ENCODE measurements at regions not wholly inside any gene's neighbourhood (a gene's known extent, or its start where the extent isn't known, plus 50 kb on each side); places are given as distances from the start of the nearest gene placed in this dataset.

DNA sequence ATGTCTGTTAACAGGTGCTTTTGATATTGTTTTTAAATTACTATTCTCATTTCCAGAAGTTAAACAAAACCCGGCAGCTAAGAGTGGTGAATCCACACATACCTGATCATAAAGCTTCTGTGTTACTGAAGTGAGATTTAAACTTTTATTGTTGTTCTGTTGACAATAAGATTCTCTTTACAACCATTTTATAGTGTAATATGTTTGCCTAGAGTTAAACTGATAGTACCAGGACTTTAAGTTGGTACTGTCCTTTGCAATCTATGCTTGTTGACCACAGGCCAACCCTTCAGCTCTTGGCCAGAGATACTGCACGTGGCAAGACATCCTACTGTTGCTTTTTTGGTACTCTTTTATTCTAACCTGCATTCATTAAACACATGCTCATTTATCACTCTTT lies 806.2 kb downstream of the MTRR start:
- DNase-seq, result no peak

DNA sequence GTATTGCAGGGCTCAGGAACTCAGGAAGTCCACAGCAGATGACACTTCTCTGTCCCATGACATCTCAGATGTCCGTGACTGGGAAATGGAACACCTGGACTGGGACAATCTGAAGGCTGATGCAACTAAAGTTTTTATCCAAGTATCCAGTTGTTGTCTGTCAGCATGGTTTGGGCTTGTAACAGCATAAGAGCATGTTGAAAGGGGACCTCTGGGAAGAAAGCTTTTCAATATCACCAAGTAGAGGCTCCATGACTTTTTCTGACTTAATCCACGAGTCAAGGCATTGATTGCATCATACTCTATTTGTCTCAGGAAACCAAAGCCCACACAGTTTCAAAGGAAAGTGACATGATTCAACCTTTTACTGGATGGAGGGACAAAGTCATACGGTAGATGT lies 807.7 kb downstream of the MTRR start:
- DNase-seq, result no peak

DNA sequence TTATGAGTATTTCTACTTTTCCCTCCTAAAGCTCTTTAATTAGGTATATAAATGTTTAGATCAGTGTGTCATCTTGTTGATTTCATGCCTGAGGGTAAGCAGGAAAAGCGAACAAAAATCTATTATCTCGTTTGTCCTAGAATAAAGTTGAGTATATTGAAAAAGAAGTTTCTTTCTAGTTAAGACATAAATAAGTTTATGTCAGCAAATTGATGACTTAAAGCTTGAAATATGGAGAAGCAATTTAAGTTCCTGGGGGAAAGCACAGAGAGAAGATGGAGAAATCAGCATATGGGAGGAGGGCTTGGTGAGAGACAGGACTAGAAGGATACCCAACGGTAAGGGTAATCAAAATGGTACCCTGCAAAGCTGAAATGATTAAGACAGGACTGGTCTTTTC lies 813.4 kb downstream of the MTRR start:
- DNase-seq, result no peak

DNA sequence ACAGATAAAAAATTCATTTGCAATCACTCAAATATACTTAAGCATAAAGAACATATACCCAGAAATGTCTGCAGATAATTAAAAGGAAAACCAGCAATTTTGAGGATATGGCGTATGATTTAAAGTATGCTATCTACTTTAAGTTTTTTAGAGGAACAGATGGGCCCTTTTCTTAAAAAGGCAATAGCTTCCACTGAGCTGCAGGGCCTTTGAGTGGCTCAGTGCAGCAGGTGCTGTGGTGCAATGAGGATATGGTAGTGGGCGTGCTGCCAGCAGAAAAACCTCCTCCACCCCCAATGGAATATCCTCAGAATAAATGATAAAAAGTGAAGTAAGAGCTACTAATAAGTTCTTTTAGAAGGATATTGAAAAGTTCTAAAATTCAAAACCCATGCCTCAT lies 814.5 kb downstream of the MTRR start:
- DNase-seq, result peak; percentile 65

DNA sequence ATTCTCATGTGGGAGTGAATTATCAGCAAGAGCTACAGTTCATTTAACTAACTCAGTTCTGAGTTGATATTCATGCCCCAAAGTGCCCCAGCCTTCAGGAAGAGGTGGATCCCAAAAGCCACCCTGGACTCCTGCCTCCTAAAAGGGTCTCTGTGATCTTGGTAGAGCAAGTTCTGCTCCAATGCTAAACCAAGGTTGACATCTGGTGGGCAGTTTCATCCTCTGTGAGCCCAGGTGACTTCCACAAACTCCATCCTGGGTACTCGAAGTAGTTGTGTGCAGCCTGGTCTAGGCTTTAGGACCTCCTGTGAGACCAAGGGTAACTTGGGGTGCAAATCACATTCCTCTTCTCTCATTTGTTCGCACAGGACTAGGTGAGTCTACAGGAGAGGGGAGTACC lies 816.8 kb downstream of the MTRR start:
- no peak for DNase-seq

DNA sequence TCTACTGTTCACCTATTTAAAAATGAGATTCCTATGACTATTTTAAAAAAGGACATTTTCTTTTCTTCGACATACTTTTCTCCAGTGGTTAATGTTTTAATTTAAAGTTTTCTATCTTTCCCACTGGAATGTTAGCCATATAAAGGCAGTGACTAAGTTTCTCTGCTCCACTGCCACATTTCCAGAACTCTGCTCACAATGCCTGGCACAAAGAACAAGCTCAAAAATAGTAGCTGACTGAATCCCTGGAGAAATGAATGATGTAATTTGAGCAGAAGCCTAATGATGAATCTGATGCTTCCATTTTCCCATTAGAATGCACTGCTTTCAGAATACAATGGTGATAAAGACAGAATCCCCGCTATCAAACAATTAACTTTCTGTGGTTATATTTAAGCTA lies 817.8 kb downstream of the MTRR start:
- no peak for DNase-seq

DNA sequence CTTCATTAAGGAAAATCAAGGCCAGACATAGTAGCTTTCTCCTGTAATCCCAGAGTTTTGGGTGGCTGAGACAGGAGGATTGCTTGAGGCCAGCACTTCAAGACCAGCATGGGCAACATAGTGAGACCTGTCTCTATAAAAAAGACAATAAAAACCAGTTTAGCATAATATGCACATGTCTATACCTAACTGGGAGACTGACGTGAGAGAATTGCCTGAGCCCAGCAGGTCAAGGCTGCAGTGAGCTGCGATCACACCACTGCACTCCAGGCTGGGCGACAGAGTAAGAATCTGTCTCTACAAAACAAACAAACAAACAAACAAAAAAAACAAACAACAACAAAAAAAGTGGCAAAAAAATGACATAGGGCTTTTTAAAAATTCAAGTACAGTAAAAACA lies 820.8 kb downstream of the MTRR start:
- DNase-seq, result no peak

DNA sequence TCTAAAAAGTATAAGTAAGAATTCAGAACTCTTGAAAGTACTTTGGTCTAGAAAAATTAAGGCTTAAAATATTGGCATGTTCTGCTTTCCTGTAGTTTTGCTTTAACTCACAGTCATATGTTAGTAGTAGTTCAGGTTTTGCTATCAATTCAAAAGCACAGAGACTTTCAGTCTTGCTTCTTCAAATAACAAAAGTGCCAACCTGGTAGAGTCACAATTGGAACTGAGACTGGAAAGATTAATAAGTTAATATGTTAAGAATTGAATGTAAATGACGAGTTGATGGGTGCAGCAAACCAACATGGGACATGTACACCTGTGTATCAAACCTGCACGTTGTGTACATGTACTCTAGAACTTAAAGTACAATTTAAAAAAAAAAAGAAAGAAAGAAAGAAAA lies 822.3 kb downstream of the MTRR start:
- DNase-seq, result no peak

DNA sequence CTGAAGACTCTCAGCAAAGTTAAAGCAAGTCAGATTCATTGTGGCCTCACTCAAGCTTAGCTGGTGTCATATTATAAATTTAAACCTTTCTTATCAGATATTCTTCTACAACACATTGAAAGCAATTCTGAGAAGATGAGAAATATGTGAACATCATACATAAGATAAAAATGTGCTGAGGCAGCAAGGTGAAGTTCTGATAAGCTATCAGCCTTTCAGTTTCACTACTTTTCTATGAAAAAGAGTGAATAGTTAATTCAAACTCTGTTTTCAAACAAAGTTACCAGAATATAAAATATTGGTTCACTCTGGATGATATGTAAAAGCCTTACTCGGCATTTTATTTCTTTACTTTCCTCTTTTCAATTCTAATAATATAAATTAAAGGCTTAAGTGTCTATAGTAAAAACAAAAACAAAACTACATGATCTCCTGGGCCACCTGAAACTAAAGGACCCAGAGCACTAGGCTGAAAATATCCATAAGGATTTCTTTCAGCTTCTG lies 824.4 kb downstream of the MTRR start:
- no peak for DNase-seq

DNA sequence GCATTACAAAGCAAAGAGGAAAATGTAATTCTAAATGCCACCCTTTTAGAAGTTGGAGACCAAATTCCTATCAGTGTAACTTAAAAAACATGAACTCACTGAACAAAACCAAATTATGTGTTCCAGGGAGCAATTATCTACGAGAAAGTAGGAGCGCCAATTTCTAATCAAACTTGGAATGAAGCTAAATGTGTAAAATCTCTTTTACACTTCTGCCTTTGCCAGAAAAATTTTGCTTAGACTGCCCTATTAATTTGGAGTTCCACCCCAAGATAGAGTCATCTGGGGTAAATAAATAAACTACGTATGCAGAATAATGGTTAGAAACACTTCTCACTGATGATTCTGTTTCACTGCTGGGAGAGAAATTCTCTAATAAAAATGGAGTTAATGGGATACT lies 825.6 kb downstream of the MTRR start:
- DNase-seq, result no peak

DNA sequence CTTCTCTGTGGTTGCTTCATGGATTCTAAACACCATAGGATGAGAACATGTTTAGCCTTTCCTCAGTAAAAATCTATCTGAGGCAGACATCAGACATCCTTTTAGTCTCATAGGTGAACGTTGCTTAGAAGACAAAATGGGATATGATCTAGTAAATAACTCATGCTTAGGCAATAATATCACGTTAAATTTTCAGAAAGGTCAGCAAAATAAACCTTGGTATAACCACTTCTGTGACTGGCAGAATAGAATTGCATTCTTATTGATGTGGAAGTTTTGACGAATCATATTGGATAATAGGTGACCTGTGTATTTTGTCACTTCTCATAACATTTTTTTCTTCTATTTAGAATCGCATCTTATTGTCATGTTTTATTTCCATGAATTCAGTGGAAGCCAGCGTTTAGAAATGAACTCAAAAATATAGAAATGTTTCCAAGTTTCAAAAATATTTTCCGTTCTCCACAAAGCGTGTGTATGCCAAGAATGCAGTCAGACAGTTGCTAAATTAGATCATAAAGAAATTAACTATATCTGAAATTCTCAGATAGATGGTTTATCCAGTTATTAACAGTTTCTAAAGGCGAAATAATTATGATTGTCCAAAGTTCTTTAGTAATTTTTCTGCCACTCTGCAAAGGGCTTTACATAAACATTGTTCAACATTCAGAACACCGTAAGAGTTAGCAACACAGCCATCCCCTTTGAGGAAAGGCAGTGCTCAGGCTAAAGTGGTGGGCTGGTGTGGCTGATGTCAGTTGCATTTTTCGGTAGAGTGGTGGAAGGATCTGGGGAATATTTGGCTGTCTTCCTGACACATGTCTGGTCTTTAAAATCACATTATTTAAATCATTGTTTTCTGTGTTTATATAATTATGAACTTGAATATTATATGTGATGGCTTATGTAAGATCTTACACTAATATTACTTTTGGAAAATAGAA lies 827.2 kb downstream of the MTRR start:
- no peak for DNase-seq

DNA sequence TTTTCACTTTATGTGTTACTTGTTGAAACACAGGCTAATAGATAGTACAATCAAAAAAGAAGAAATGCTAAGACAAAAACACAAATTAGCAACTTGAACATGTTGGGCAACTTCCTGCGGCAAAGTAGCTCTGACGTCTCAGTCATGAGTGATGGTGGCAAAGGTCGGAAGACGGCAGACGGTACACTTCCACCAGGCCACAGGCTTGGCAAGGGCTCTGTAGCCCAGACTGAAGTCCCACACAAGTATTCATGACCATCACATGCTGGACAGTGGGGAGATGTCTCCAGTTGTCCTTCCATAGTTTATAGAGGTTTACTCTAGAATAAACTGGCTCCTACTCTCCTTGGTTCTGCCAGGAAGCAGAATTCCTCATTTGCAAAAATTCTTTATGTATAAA lies 831.3 kb downstream of the MTRR start:
- no peak for DNase-seq

DNA sequence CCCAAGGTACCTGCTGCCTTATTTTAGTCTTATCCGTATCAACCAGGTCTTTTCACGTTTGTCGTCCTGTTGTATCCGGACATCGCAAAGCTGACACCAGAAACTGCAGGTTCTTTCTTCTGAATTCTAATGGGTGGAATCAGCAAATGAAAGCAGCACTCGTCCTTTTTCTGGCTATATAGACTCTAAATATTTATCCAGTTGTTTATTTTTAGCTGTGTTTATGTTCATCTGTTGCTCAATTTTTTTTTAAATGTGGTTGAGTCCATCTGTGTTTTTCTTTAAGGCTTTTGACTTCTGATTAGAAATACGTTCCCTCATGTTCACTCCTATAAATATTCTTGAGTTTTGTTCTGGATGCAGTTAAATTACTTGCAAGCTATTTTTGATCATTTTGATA lies 831.7 kb downstream of the MTRR start:
- DNase-seq, result no peak

DNA sequence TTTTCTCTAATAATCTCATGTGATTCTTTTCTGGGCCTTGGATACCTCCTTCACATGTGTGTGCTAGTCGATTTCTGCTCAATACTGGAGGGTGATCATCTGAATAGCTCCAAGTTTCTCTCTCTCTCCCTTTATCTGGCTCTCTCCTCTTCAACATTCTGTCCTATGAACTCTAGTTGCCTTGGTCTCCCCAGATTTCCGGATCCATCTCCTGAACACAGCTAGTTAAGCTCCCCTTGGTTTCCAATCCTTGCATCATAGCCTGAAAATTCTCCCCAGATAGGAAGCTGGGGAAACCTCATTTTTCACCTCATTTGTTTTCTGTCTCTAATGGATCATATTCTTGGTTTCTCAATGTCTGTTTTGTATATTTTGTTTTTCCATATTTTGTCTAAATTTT lies 832.3 kb downstream of the MTRR start:
- DNase-seq, result no peak

DNA sequence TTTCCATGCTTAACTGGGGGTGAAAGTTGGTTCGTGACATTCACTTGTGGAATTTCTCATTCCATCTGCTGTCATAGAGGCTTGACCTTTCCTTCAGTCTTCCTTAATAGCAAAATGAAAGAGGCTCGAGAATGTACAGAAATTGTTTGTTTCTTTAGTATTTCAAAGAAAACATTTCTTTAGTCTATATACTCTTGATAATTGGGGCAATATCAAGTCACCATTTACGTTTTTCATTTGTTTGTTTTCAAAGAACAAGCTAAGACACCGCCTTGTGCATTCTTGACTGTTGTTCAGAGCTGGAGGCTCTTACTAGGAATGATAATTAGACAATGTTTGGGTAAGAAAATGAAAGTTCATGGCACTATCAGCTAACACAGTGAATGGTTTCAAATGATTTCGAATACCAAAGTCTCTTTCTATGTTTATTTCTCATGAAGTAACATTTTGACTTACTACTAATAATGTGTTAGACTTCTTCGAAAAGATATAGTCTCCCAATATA lies 835.4 kb downstream of the SEMA5A start:
- no peak for DNase-seq

DNA sequence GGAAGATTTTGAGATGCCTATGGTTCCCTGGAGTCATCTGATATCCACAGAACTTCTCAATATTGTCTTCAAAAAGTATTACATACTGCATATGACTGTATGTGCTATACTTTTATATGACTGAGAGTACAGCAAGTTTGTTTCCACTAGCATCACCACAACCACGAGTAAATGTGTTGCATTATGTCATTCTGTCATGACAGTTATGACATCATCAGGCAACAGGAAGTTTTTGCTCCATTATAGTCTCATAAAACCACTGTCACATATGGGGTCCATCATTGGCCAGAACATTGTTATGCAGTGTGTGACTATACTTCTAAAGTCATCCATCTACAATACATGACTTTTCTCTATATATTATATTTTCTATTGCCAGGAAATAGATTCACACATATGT lies 831.7 kb downstream of the SEMA5A start:
- no peak for DNase-seq

DNA sequence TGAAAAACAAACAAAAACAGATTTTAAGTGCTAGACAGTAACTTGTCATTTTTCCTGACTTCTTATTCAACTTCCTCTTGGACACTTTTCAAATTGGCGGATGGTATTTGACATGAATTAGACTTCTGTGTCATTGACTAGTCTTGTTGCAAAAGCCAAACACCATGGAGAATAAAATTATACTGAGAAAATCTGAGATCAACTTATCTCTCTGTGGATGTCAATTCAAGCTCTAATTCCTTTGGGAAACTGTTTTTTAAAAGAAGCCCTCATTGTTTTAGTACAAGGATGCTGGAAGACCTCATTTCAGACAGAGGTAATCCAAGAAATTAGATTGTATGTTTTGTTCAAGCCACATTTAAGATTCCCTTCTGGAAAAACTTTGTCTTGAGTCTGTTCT lies 831.0 kb downstream of the SEMA5A start:
- DNase-seq, result no peak

DNA sequence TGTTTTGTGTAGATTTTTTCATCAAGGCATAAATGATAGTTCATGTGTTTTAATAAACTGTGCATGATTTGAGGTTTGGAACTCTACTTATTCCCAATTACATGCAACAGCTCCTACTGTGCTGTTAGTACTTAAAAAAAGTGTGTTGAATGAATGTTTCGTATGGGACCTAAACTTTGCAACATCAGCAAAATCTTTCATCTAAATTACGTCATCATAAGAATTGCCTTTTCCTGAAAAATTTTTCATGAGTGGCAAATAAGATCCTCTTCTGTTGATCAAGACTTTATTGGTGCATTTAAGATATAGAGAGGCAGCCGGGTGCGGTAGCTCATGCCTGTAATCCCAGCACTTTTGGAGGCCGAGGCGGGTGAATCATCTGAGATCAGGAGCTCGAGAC lies 826.1 kb downstream of the SEMA5A start:
- no peak for DNase-seq

DNA sequence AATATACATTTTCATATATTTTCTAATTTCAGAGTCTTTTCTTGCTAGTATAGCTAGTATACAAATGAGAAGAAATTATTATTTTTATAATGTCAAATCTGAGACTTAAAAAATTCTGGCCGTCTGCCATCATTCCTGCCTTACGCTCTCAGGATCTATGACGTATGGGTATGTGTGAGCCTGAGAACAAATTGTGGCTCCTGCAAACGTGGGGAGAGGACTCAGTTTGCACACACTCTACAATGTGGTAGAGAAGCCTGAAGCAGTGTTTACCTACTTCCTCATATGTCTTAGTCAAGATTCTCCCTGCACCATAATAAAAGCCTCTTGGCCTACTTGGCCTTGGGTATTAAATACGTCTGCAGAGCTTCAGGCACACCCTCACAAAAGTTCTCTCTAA lies 825.4 kb downstream of the SEMA5A start:
- no peak for DNase-seq

DNA sequence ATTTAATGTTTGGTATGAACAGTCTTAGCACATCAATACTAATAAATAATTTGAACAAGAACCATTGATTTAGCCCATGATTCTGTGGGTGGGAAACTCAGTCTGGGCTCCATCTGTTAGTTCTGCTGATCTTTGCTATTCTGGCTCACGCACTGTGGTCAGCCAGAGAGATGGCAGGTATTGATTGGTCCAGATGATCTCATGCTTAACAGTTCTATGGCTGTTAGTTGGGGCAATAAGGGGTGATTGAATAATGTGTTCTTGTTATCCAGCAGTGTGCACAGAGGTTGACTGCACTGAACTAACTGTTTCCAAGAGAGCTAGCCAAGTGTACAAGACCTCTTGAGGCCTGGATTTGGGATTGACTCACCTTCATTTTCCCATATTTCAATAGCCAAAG lies 824.3 kb downstream of the SEMA5A start:
- DNase-seq, result no peak

DNA sequence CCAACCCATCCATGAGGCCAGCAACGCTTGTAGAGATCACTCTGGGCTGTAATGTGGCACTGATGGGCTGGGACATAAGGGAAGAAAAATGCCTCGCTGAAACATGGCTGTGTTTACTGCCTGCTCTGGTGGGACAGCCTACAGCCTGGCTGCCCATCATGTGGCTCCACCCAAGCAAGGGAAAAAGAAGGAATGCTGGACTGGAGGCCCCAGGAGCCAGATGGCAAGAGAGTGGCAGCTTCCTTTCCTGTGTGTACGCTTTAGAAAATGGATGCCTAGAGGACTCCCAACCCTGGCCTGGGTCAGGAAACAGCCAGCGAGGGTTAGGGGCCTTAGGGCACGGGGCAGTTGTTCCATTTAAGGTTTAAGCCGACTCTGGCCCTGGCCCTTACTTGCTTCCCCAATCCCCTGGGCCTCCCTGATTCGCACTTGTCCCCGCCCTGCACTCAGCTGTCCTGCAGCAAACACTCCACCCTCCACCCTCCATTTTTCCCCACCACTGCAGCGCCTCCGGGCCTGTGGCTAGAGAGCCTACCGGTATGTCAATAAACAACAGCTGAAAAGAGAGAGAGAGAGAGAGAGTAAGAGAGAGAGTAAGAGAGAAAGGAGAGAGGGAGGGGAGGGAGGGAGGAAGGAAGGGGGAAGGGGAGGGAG lies 819.4 kb downstream of the SEMA5A start:
- no peak for DNase-seq

DNA sequence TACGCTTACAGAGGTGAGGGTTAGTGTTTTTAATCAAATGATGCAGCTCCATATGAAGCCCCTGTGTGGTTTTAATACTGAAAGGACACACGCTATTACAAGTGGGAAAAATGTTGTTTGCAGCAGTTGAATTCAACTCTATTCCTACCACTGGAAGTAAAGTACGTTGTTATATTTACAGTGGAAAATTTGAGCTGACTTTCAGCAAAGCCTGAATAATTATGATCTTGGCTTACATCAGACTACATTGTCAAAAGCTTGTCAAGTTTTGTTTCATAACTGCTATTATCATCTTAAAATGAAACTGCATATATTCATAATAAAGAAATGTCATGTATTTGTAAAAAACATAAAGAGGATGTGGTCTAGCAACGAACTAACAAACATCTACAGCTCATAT lies 818.5 kb downstream of the SEMA5A start:
- DNase-seq, result no peak

DNA sequence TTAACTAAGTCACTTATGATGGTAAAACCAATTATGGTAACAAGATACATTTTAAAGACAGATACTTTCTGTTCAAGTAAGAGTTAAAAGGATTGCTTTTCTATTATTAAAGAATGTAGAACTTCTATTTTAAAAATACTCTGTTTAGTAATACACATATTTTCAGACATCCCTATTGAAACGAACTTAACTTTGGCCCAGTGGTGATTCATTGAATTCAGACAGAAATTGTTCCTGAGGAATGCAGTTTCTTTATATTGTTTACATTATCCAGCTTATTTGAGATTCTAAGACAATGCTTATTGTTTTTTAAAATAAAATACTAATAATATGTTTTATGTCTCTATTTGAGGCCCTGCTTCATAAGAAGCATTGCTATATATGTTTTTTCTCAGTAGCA lies 816.4 kb downstream of the SEMA5A start:
- DNase-seq, result no peak

DNA sequence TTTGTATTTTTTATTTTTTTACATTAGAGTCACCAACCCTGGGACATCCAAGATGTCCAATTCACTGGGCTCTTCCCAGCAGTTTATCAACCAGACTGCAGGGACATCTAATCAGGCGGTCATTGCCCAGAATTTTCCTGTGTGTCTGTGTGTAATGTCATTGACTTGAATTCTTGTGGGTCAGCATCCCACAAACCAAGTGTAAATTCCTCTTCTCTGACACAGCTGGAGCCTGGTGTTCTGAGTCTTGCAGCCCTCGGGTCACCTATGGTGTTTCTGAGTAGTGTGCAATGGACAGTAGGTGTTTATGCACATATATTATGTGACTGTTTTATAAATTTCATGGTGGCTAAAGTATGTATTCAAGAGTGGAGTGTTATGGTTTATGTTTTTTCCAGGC lies 815.7 kb downstream of the SEMA5A start:
- no peak for DNase-seq
